ENCODE measurements at regions not wholly inside any gene's neighbourhood (a gene's known extent, or its start where the extent isn't known, plus 50 kb on each side); places are given as distances from the start of the nearest gene placed in this dataset.

DNA sequence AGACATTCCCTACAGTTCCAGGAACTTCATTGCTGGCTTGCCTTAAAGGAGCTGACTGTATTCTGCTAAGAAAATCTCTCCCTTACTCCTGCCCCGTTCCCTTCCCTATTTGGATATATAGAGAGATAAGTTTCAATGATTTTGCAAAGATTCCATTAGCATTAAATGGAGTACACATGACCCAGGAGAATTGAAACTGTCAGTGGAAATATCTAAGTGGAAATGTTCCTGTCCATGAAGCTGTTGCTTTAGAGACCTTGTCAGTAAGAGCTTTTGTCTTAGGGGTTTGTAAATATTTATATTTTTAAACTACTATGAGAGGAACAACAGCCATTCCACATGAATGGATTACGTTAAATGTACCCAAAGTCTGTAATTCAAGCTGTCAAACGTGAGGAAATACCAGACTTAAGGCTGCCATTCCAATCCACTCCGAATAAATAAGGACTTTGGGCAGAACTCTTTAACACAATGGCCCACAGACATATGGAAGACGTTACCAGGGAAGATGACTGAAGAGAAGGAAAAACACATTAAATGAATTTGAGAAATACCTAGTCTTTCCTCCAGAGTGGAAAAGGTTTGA, 387.1 kb upstream of the PAPPA start:
- DNase-seq: no peak
- POLR2A ChIA-PET: no interaction called here
- Mint-ChIP-seq H3K9me3 (peaks cover 0 to 28% (median 6%) of the 10 kb centered on the region in 9 donors), H3K4me3 (no peak overlapping the region), H3K36me3 (no peaks in the 10 kb centered on the region), H3K27ac (no peak overlapping the region), H3K27me3 (peaks cover 0 to 7% (median 0%) of the 10 kb centered on the region in 5 donors), H3K4me1 (no peaks in the 10 kb centered on the region)
- no peak for ATAC-seq

DNA sequence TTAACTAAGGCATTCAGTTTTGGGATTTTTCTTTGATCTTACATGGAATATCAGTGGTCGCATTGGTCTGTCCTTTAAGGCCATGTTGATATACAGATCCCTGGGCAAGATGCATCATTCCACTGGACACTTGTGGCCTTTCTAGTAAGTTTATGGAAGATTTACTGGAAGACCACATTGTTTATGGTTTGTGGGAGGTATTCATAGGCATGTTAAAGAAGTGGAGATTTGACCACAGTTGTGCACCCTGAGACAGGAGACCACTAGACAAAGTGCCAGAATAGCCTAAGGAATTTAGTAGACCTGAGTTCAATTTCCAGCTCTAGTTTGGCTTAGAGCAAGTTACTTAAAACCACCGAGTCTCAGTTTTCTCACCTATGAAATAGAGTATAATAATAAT, 383.1 kb upstream of the PAPPA start:
- Mint-ChIP-seq H3K4me1 (no peaks in the 10 kb centered on the region), H3K36me3 (no peaks in the 10 kb centered on the region), H3K9me3 (peaks cover 0 to 21% (median 3%) of the 10 kb centered on the region in 9 donors), H3K27me3 (peaks cover 0 to 7% (median 0%) of the 10 kb centered on the region in 5 donors), H3K27ac (no peak overlapping the region), H3K4me3 (no peak overlapping the region)
- POLR2A ChIA-PET: no interaction called here
- DNase-seq: no peak
- ATAC-seq: no peak

- Mint-ChIP-seq H3K27me3 (no peaks in the 10 kb centered on the region), H3K36me3 (no peaks in the 10 kb centered on the region), H3K27ac (no peak overlapping the region), H3K4me1 (no peaks in the 10 kb centered on the region), H3K9me3 (peaks cover 0 to 8% (median under 1%) of the 10 kb centered on the region in 9 donors), H3K4me3 (no peak overlapping the region)
- no peak for DNase-seq
- POLR2A ChIA-PET: no interaction called here
- ATAC-seq: no peak
These were observed 377.9 kb upstream of the PAPPA start for GRCh38 chr9:115775659-115776058.

- no peaks in the 10 kb centered on the region for H3K36me3 Mint-ChIP-seq
- peaks cover 0 to 13% (median 3%) of the 10 kb centered on the region in 9 donors for H3K9me3 Mint-ChIP-seq
- no peak overlapping the region for H3K27ac Mint-ChIP-seq
- no peaks in the 10 kb centered on the region for H3K4me1 Mint-ChIP-seq
- no peaks in the 10 kb centered on the region for H3K27me3 Mint-ChIP-seq
- POLR2A ChIA-PET: no interaction called here
- H3K4me3 Mint-ChIP-seq: no peak overlapping the region
- ATAC-seq (no peak), DNase-seq (no peak)
These were observed 376.0 kb upstream of the PAPPA start for GRCh38 chr9:115777610-115778009.

GRCh38 chr9:115781070-115781736, 372.4 kb upstream of the PAPPA start:
- H3K27ac Mint-ChIP-seq: no peak overlapping the region
- ATAC-seq: no peak

DNA sequence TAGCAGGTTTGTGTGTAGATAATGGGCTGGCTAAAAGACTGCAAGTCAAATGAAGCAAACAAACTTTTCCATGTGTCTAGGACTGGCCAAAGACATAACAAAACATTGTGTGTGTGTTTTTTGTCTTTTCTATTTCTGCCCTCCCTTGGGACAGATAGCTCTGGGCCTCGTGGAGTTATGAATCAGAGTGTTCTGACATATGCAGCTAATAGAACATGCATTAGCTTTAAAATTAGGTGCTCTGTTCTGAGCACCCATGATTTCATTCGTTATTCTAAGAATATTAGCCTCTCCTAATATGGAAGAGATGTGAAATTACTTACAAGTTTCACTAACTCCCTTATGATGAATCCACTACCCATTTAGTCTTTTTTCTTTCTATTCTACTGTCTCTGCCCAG, 367.3 kb upstream of the PAPPA start:
- no peaks in the 10 kb centered on the region for H3K4me1 Mint-ChIP-seq
- no peaks in the 10 kb centered on the region for H3K36me3 Mint-ChIP-seq
- POLR2A ChIA-PET: no interaction called here
- ATAC-seq (no peak), DNase-seq (no peak)
- no peak overlapping the region for H3K4me3 Mint-ChIP-seq
- H3K27ac Mint-ChIP-seq: no peak overlapping the region
- H3K9me3 Mint-ChIP-seq: peaks cover 0 to 23% (median 4%) of the 10 kb centered on the region in 9 donors
- H3K27me3 Mint-ChIP-seq: peaks cover 0 to 8% (median 0%) of the 10 kb centered on the region in 5 donors

More at GRCh38 chr9:115781070-115781736, 372.4 kb upstream of the PAPPA start:
- POLR2A ChIA-PET: no interaction called here
- Mint-ChIP-seq H3K27me3 (peaks cover 0 to 5% (median 0%) of the 10 kb centered on the region in 5 donors), H3K4me1 (no peaks in the 10 kb centered on the region), H3K36me3 (no peaks in the 10 kb centered on the region), H3K9me3 (peaks cover 0 to 23% (median 3%) of the 10 kb centered on the region in 9 donors), H3K4me3 (no peak overlapping the region)
- no peak for DNase-seq

DNA sequence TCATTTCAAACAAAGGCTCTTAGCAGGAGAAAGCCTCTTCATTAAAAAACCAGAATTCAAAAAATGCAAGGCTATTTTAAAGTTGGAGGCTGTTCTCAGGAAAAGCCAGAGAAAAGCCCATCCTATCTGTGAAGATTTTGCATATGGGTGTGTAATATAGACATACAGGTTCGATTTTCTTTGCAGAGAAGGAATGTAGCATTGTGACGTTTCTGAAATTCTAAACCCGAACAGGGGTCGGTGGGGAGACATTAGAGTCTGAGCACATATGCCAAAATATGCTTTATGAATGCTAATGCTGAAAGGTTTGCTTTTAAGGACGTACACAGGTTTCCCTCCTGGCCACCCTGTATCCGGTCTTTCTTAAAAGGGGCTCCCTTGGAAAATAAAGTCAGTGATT, 363.1 kb upstream of the PAPPA start:
- Mint-ChIP-seq H3K27me3 (peaks cover 0 to 4% (median 0%) of the 10 kb centered on the region in 5 donors), H3K9me3 (peaks cover 0 to 9% (median 5%) of the 10 kb centered on the region in 9 donors), H3K36me3 (peaks cover 0 to 6% (median 0%) of the 10 kb centered on the region in 3 donors), H3K27ac (no peak overlapping the region), H3K4me1 (no peaks in the 10 kb centered on the region), H3K4me3 (no peak overlapping the region)
- POLR2A ChIA-PET: no interaction called here
- ATAC-seq (no peak), DNase-seq (no peak)

GRCh38 chr9:115794921-115795475, 358.6 kb upstream of the PAPPA start:
- Mint-ChIP-seq H3K4me3 (no peak overlapping the region), H3K27ac (no peak overlapping the region), H3K4me1 (no peaks in the 10 kb centered on the region), H3K36me3 (peaks cover 0 to 6% (median 0%) of the 10 kb centered on the region in 3 donors), H3K9me3 (peaks cover 0 to 12% (median 3%) of the 10 kb centered on the region in 9 donors), H3K27me3 (peaks cover 0 to 4% (median 0%) of the 10 kb centered on the region in 5 donors)
- DNase-seq (no peak), ATAC-seq (no peak)
- POLR2A ChIA-PET: no interaction called here

DNA sequence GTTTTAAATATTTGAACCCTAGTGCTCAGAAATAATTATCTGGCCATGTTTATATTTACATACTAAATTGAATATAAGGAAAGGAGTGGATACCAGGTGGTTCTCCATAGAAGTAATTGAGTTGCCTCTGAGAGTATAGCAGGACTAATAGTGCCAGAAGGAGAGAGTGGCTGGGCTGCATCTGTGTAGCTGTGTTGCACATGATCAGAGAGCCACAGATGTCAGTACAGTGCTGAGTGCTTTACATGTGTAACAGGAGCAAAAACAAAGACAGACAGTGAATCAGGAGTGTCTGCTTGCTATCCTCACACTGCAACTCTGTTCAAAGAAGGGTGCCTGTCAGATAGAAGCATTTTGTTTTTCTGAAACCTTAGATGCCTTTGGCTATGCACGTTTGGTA, 353.9 kb upstream of the PAPPA start:
- H3K4me3 Mint-ChIP-seq: no peak overlapping the region

DNA sequence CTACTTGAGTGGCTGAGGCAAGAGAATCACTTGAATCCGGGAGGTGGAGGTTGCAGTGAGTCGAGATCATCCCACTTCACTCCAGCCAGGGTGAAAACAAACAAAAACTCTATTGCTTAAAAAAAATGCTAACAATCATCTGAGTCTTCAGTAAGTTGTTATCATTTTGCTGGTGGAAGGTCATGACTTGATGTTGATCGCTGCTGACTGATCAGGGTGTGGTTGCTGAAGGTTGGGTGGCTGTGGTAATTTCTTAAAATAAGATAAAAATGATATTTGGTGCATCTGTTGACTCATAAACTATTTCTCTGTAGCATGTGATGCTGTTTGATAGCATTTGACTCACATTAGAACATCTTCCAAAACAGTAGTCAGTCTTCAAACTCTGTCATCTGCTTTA, 349.4 kb upstream of the PAPPA start:
- H3K4me1 Mint-ChIP-seq: no peaks in the 10 kb centered on the region
- H3K27me3 Mint-ChIP-seq: peaks cover 0 to 9% (median 0%) of the 10 kb centered on the region in 5 donors
- H3K4me3 Mint-ChIP-seq: no peak overlapping the region
- DNase-seq: no peak
- POLR2A ChIA-PET: no interaction called here
- H3K36me3 Mint-ChIP-seq: no peaks in the 10 kb centered on the region
- ATAC-seq: no peak
- H3K9me3 Mint-ChIP-seq: peaks cover 0 to 6% (median 4%) of the 10 kb centered on the region in 9 donors
- H3K27ac Mint-ChIP-seq: no peak overlapping the region

More for the DNA sequence above, 353.9 kb upstream of the PAPPA start:
- H3K27me3 Mint-ChIP-seq: peaks cover 0 to 7% (median 0%) of the 10 kb centered on the region in 5 donors
- no peak overlapping the region for H3K27ac Mint-ChIP-seq
- peaks cover 0 to 12% (median 3%) of the 10 kb centered on the region in 9 donors for H3K9me3 Mint-ChIP-seq
- ATAC-seq: no peak
- H3K4me1 Mint-ChIP-seq: no peaks in the 10 kb centered on the region
- POLR2A ChIA-PET: no interaction called here
- peaks cover 0 to 2% (median 0%) of the 10 kb centered on the region in 3 donors for H3K36me3 Mint-ChIP-seq
- DNase-seq: no peak

- peaks cover 0 to 2% (median 0%) of the 10 kb centered on the region in 5 donors for H3K27me3 Mint-ChIP-seq
- POLR2A ChIA-PET: no interaction called here
These were observed 345.5 kb upstream of the PAPPA start for GRCh38 chr9:115808108-115808507.

DNA sequence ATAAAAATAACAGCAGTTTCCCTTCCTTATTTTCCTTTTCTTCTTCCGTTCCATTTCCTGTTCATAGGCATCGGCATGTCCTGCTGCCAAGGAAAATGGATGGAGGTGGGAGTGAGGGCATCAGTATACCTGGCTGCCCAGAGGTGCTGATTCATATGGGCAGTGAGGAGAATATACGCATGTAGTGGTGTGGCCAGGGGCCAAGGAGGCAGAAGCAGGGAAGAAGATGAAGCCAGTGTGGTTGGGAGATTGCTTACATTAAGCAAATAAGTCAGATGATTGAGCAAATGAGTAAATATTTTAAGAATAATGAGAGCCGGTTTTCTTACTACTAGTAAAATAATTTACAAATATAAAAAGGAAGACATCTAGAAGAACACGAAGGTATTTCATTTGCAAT, 344.9 kb upstream of the PAPPA start:
- Mint-ChIP-seq H3K36me3 (no peaks in the 10 kb centered on the region), H3K9me3 (peaks cover 0 to 24% (median 4%) of the 10 kb centered on the region in 9 donors), H3K4me3 (no peak overlapping the region), H3K27me3 (peaks cover 0 to 2% (median 0%) of the 10 kb centered on the region in 5 donors), H3K4me1 (no peaks in the 10 kb centered on the region), H3K27ac (no peak overlapping the region)
- POLR2A ChIA-PET: no interaction called here
- no peak for ATAC-seq
- DNase-seq: no peak

More at GRCh38 chr9:115808108-115808507, 345.5 kb upstream of the PAPPA start:
- DNase-seq (no peak), ATAC-seq (no peak)
- Mint-ChIP-seq H3K4me1 (no peaks in the 10 kb centered on the region), H3K27ac (no peak overlapping the region), H3K4me3 (no peak overlapping the region), H3K9me3 (peaks cover 0 to 19% (median 4%) of the 10 kb centered on the region in 9 donors), H3K36me3 (no peaks in the 10 kb centered on the region)

DNA sequence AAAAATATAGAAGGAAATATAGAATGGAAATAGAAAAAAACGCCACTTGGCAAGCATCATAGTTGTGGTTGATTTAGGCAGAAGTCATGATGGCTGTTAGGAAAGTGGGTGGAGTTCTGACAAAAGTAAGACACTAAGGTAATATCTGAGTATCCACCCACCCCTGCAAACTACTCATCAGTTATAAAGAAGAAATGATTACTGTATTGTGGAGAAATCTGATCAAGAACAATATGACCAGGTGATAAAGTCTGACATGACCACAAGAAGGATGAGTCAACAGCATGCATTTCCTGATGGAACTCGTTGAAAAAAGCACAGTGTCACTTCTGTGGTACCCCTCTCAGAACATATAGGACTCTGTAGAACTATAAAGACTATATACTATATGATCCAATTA, 343.4 kb upstream of the PAPPA start:
- Mint-ChIP-seq H3K4me1 (no peaks in the 10 kb centered on the region), H3K36me3 (no peaks in the 10 kb centered on the region), H3K27me3 (peaks cover 0 to 2% (median 0%) of the 10 kb centered on the region in 5 donors), H3K27ac (peak overlapping the region in 1 of 10 donors; percentile 40), H3K9me3 (peaks cover 0 to 28% (median 4%) of the 10 kb centered on the region in 9 donors), H3K4me3 (no peak overlapping the region)
- DNase-seq: no peak
- POLR2A ChIA-PET: no interaction called here
- no peak for ATAC-seq
